A673 (cell line): ENCODE measurements at regions not wholly inside any gene's neighbourhood (a gene's known extent, or its start where the extent isn't known, plus 50 kb on each side); places are given as distances from the start of the nearest gene placed in this dataset.

Experiments used
- BruUV-seq: library from RNA; stranded (reverse); fragments of 400-500 nt; replicated peaks from 2 replicates; lab custom pipeline; 2021; lab: Mats Ljungman, UMichigan
- CTCF ChIA-PET: fragments of 300-600 bp; sonication (Branson Sonifier 250); formaldehyde crosslinking; loops from one replicate; lab custom pipeline; 2022; ENCODE audit warnings: antibody characterized with exemption; lab: Charles Lee
- POLR2A ChIA-PET: fragments of 300-600 bp; sonication (Branson Sonifier 250); formaldehyde crosslinking; loops from one replicate; lab custom pipeline; 2022; ENCODE audit warnings: antibody characterized with exemption; ENCODE audit not compliant: low non-redundant PET; lab: Charles Lee
- DNase-seq: peaks from one replicate; pipeline ENCODE4 v3.0.0-alpha.2; 2015; ENCODE audit warnings: low spot score
- H3K27ac ChIP-seq: fragments of 200-600 bp; sonication (generic); 2 replicates; pipeline ENCODE4 v1.5.1; 2016; ENCODE audit warnings: mixed run types, low read depth, mild to moderate bottlenecking, mixed read lengths, antibody characterized with exemption, low read length; ENCODE audit not compliant: poor library complexity, severe bottlenecking
- H3K27me3 ChIP-seq: fragments of 200-600 bp; sonication (generic); replicated peaks from 2 replicates; pipeline ENCODE4 v1.6.1; 2017; ENCODE audit warnings: mixed run types, low read depth, mild to moderate bottlenecking, mixed read lengths, antibody characterized with exemption, low read length; ENCODE audit not compliant: insufficient read depth, poor library complexity
- H3K36me3 ChIP-seq: fragments of 200-600 bp; sonication (generic); 2 replicates; pipeline ENCODE4 v1.6.1; 2016; ENCODE audit warnings: mixed run types, mild to moderate bottlenecking, mixed read lengths, antibody characterized with exemption, low read length; ENCODE audit not compliant: insufficient read depth, poor library complexity, severe bottlenecking
- H3K4me1 ChIP-seq: fragments of 200-600 bp; sonication (generic); 2 replicates; pipeline ENCODE4 v1.6.1; 2017; ENCODE audit warnings: mixed run types, mild to moderate bottlenecking, mixed read lengths, antibody characterized with exemption, low read length; ENCODE audit not compliant: insufficient read depth, poor library complexity, severe bottlenecking
- H3K4me3 ChIP-seq: fragments of 200-600 bp; sonication (generic); 2 replicates; pipeline ENCODE4 v1.5.1; 2016; ENCODE audit warnings: low read depth, mixed run types, mild to moderate bottlenecking, mixed read lengths, low read length; ENCODE audit not compliant: poor library complexity, severe bottlenecking
- H3K9me3 ChIP-seq: fragments of 200-600 bp; sonication (generic); 2 replicates; pipeline ENCODE4 v1.6.1; 2016; ENCODE audit warnings: mixed run types, low read depth, mild to moderate bottlenecking, mixed read lengths, antibody characterized with exemption, low read length; ENCODE audit not compliant: poor library complexity, severe bottlenecking
- CTCF ChIP-seq: fragments of 300-800, 200-600 bp; sonication (generic); conservative IDR thresholded peaks from 2 replicates; pipeline ENCODE4 v1.5.1; 2017; ENCODE audit warnings: low read depth, mild to moderate bottlenecking, antibody characterized with exemption, low read length, moderate library complexity, mixed read lengths
- EZH2 ChIP-seq: fragments of 200-600 bp; sonication (generic); IDR thresholded peaks from 2 replicates; pipeline ENCODE4 v1.6.1; 2017; ENCODE audit warnings: borderline replicate concordance, low read depth, mild to moderate bottlenecking, mixed read lengths, antibody characterized with exemption, low read length; ENCODE audit not compliant: poor library complexity, severe bottlenecking
- intact Hi-C: fragments of 100-400 bp; cut with micrococcal nuclease; formaldehyde crosslinking; loops from one replicate; pipeline ENCODE4 v1.10.0; 2022; ENCODE audit not compliant: unreplicated experiment

GRCh38 chr20:18991012-18991411 lies 177.4 kb downstream of the SCP2D1 start:
- ChIA-PET CTCF (no interaction called here), POLR2A (no interaction called here)
- no TSS peak for BruUV-seq
- intact Hi-C loops: no loop called here
- Histone ChIP-seq H3K9me3 (no peaks in the 10 kb centered on the region), H3K4me1 (no peaks in the 10 kb centered on the region), H3K36me3 (no peaks in the 10 kb centered on the region), H3K27me3 (no peaks in the 10 kb centered on the region), H3K4me3 (no peak overlapping the region), H3K27ac (no peak overlapping the region)
- TF ChIP-seq CTCF: no peak
- no peak for TF ChIP-seq EZH2
- no peak for DNase-seq

GRCh38 chr20:18992418-18992817 lies 178.8 kb downstream of the SCP2D1 start:
- no peak for TF ChIP-seq CTCF
- no peak for DNase-seq
- CTCF ChIA-PET: interaction anchor here (0.6 kb wide), 1 partner anchor 382 kb away, joined by 4 read pairs; no protein-coding TSS in a partner anchor
- Histone ChIP-seq H3K27me3 (no peaks in the 10 kb centered on the region), H3K4me3 (no peak overlapping the region), H3K9me3 (no peaks in the 10 kb centered on the region), H3K27ac (no peak overlapping the region), H3K36me3 (no peaks in the 10 kb centered on the region), H3K4me1 (no peaks in the 10 kb centered on the region)
- intact Hi-C loops: no loop called here
- POLR2A ChIA-PET: interaction anchor here (0.7 kb wide), 1 partner anchor 523 kb away, joined by 10 read pairs; no protein-coding TSS in a partner anchor
- BruUV-seq: no TSS peak

- H3K27ac ChIP-seq: no peak overlapping the region
- H3K9me3 ChIP-seq: no peaks in the 10 kb centered on the region
- CTCF ChIA-PET: no interaction called here
- no peaks in the 10 kb centered on the region for H3K4me1 ChIP-seq
- DNase-seq: no peak
- no peak overlapping the region for H3K4me3 ChIP-seq
- intact Hi-C loops: no loop called here
- H3K36me3 ChIP-seq: no peaks in the 10 kb centered on the region
- no peak for TF ChIP-seq CTCF
- no peaks in the 10 kb centered on the region for H3K27me3 ChIP-seq
- no TSS peak for BruUV-seq
- POLR2A ChIA-PET: interaction anchor here (0.6 kb wide), 1 partner anchor 46 kb away, joined by 4 read pairs; no protein-coding TSS in a partner anchor
These were observed 181.9 kb downstream of the SCP2D1 start for GRCh38 chr20:18995455-18995854.
